Neural crest cell (in vitro differentiated cells): ENCODE measurements at regions not wholly inside any gene's neighbourhood (a gene's known extent, or its start where the extent isn't known, plus 50 kb on each side); places are given as distances from the start of the nearest gene placed in this dataset.

Source experiments
- DNase-seq: peaks from one replicate; pipeline ENCODE4 v3.0.0; 2021; ENCODE audit warnings: low read depth, mixed read lengths, low spot score
- H3K27ac Mint-ChIP-seq: one replicate; pipeline ENCODE4 v1.8.0; 2021; ENCODE audit warnings: mild to moderate bottlenecking, mixed read lengths; ENCODE audit not compliant: unreplicated experiment
- H3K27me3 Mint-ChIP-seq: 2 replicates; pipeline ENCODE4 v1.8.0; 2021; ENCODE audit warnings: low read depth, mild to moderate bottlenecking, mixed read lengths
- H3K36me3 Mint-ChIP-seq: 2 replicates; pipeline ENCODE4 v1.8.0; 2021; ENCODE audit warnings: low read depth, mild to moderate bottlenecking, mixed read lengths
- H3K4me1 Mint-ChIP-seq: 2 replicates; pipeline ENCODE4 v1.8.0; 2021; ENCODE audit warnings: mixed read lengths
- H3K4me3 Mint-ChIP-seq: one replicate; pipeline ENCODE4 v1.8.0; 2021; ENCODE audit warnings: mild to moderate bottlenecking, mixed read lengths
- H3K9me3 Mint-ChIP-seq: 2 replicates; pipeline ENCODE4 v1.8.0; 2021; ENCODE audit warnings: mixed read lengths
- CTCF ChIP-seq: fragments of 200-600 bp; sonication (generic); conservative IDR thresholded peaks from 2 replicates; pipeline ENCODE4 v1.5.0; 2021; ENCODE audit warnings: antibody characterized with exemption, mild to moderate bottlenecking

GRCh38 chr2:19649785-19650380 is 251.9 kb downstream of the TTC32 start:
- Mint-ChIP-seq H3K4me1 (no peaks in the 10 kb centered on the region), H3K36me3 (no peaks in the 10 kb centered on the region), H3K27ac (no peak overlapping the region), H3K27me3 (no peaks in the 10 kb centered on the region), H3K9me3 (no peaks in the 10 kb centered on the region), H3K4me3 (no peak overlapping the region)
- no peak for DNase-seq
- no peak for TF ChIP-seq CTCF

DNA sequence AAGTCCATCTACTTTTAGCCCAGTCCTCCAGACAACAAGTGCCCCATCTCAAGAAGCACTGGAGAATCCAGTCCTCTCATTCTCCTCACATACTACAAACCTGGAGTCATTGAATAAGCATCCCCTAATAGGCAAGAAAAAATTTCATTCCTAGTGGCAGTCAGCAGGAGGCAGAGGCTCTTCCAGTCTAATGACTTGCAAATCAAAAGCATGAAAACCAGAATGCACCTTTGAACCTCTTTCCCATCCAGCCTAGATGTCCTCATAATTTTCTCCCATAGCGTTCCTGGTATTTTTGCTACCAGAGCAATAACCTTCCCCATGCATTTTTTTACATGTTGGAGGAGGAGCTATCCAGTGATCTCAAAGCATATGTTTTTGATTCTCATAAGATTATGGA is 252.6 kb downstream of the TTC32 start:
- no peaks in the 10 kb centered on the region for H3K9me3 Mint-ChIP-seq
- no peak overlapping the region for H3K4me3 Mint-ChIP-seq
- H3K27me3 Mint-ChIP-seq: no peaks in the 10 kb centered on the region
- DNase-seq: no peak
- no peak overlapping the region for H3K27ac Mint-ChIP-seq
- no peaks in the 10 kb centered on the region for H3K4me1 Mint-ChIP-seq
- no peak for TF ChIP-seq CTCF
- no peaks in the 10 kb centered on the region for H3K36me3 Mint-ChIP-seq

GRCh38 chr2:19648583-19648982 is 253.2 kb downstream of the TTC32 start:
- H3K4me1 Mint-ChIP-seq: no peaks in the 10 kb centered on the region
- no peak for TF ChIP-seq CTCF
- no peak overlapping the region for H3K4me3 Mint-ChIP-seq
- no peak for DNase-seq
- no peaks in the 10 kb centered on the region for H3K27me3 Mint-ChIP-seq
- no peak overlapping the region for H3K27ac Mint-ChIP-seq
- no peaks in the 10 kb centered on the region for H3K9me3 Mint-ChIP-seq
- no peaks in the 10 kb centered on the region for H3K36me3 Mint-ChIP-seq

DNA sequence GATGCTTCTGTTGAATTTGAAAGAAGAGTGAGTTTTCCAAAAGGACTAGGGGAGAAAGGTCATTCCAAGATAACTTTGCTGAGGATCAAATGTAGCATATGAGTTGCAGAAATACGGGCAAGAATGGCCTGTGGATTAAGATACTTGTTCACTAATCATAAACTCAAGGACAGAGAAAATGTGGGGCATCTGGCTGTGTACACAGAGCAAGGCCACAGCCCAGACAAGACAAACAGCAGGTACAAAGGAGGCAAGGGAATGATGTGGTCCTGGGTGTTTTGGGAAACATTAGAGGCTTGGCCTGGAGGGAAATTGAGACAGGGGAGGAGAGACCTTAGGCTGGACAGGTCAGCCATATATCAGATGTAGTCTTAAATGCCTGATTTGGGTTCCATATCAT is 254.8 kb downstream of the TTC32 start:
- H3K36me3 Mint-ChIP-seq: no peaks in the 10 kb centered on the region
- H3K27me3 Mint-ChIP-seq: peaks cover 2% of the 10 kb centered on the region
- H3K27ac Mint-ChIP-seq: no peak overlapping the region
- no peak for DNase-seq
- TF ChIP-seq CTCF: no peak
- no peaks in the 10 kb centered on the region for H3K4me1 Mint-ChIP-seq
- no peaks in the 10 kb centered on the region for H3K9me3 Mint-ChIP-seq
- no peak overlapping the region for H3K4me3 Mint-ChIP-seq

DNA sequence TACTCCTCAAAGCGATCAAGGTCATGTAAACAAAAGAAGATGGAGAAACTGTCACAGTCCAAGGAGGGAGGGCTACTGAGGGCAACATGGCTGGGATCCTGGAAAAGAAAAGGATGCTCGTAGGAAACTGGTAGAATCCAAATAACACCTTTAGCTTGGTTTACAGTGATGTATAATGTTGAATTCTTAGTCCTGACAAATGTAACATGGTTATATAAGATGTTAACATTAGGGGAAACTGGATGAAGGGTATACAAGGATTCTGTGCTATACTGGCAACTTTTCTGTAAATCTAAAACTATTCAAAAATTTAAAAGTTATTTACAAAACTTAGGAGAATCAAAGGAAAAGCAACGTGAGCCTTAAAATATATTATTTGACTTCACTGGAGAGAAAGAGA is 257.0 kb downstream of the TTC32 start:
- H3K27me3 Mint-ChIP-seq: peaks cover 2% of the 10 kb centered on the region
- no peak overlapping the region for H3K27ac Mint-ChIP-seq
- H3K4me3 Mint-ChIP-seq: no peak overlapping the region
- H3K9me3 Mint-ChIP-seq: no peaks in the 10 kb centered on the region
- no peaks in the 10 kb centered on the region for H3K4me1 Mint-ChIP-seq
- no peak for TF ChIP-seq CTCF
- H3K36me3 Mint-ChIP-seq: no peaks in the 10 kb centered on the region
- DNase-seq: no peak

DNA sequence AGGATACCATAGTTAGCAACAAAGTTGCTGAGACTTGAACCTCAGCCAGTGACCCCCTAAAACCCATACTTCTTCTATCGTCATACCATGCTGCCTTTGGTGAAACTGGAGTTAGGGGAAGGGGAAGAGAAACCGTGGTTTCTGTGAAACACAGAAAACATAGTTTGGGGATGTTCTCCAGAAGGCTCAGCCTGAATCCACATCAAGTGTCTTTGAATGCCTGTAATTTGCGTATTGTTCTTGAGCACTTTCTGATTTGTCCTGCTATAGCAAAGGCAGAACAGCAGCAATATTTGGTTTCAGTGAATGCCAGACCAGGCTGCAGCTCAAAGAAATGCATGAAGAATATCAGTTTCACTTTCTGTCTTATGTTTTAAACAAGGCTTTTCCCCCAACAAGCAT is 258.7 kb downstream of the TTC32 start:
- no peak for DNase-seq
- H3K9me3 Mint-ChIP-seq: no peaks in the 10 kb centered on the region
- H3K27me3 Mint-ChIP-seq: peaks cover 2% of the 10 kb centered on the region
- H3K4me1 Mint-ChIP-seq: no peaks in the 10 kb centered on the region
- H3K27ac Mint-ChIP-seq: no peak overlapping the region
- no peaks in the 10 kb centered on the region for H3K36me3 Mint-ChIP-seq
- no peak overlapping the region for H3K4me3 Mint-ChIP-seq
- no peak for TF ChIP-seq CTCF
